Stomach (tissue), 8 donors: ENCODE measurements at regions not wholly inside any gene's neighbourhood (a gene's known extent, or its start where the extent isn't known, plus 50 kb on each side); places are given as distances from the start of the nearest gene placed in this dataset.

Experiments used
- DNase-seq, 2 donors: peaks; one replicate each; pipeline versions ENCODE4 v3.0.0 to v3.0.0-alpha.2; 2013 to 2019
- H3K27ac ChIP-seq, 5 donors: fragments of 200-600 bp in 4 of 5; sonication (generic) in 4 of 5; one replicate each; pipeline ENCODE4 v1.5.1; 2013 to 2019; ENCODE audit warnings: mild to moderate bottlenecking in 1 of 5, moderate library complexity in 1 of 5
- H3K27me3 ChIP-seq, 3 donors: fragments of 200-600 bp; sonication (generic); one replicate each; pipeline ENCODE4 v1.5.1; 2017 to 2019; ENCODE audit warnings: mixed run types in 1 of 3
- H3K36me3 ChIP-seq, 4 donors: fragments of 200-600 bp; sonication (generic); 1 replicate in 3 of 4; 2 replicates in 1 of 4; pipeline ENCODE4 v1.5.1; 2016 to 2019
- H3K4me1 ChIP-seq, 4 donors: fragments of 200-600 bp; sonication (generic); one replicate each; pipeline ENCODE4 v1.5.1; 2016 to 2019
- H3K4me3 ChIP-seq, 4 donors: fragments of 200-600 bp; sonication (generic) in 3 of 4; one replicate each; pipeline ENCODE4 v1.5.1; 2016 to 2019; ENCODE audit warnings: mild to moderate bottlenecking in 1 of 4
- H3K9me3 ChIP-seq, 4 donors: fragments of 200-600 bp; sonication (generic); one replicate each; pipeline ENCODE4 v1.5.1; 2016 to 2019
- CTCF ChIP-seq, 7 experiments: fragments of 450-650 bp in 4 of 7; fragments of 200-600 bp in 3 of 7; sonication (generic) in 3 of 7; IDR thresholded peaks; one replicate each; pipeline ENCODE4 v1.5.1; 2016 to 2019; ENCODE audit warnings: antibody characterized with exemption in 7 of 7, control low read depth in 2 of 7, mild to moderate bottlenecking in 1 of 7
- EP300 ChIP-seq: sonication (generic); formaldehyde crosslinking; IDR thresholded peaks from one replicate; pipeline ENCODE4 v1.6.1; 2017; ENCODE audit warnings: antibody characterized with exemption
- POLR2A ChIP-seq, 4 donors: fragments of 450-650 bp; IDR thresholded peaks; one replicate each; pipeline ENCODE4 v1.6.1; 2016; ENCODE audit warnings: antibody characterized with exemption in 4 of 4, control low read depth in 2 of 4, mild to moderate bottlenecking in 1 of 4, moderate library complexity in 1 of 4
- POLR2AphosphoS5 ChIP-seq, 3 donors: sonication (generic); formaldehyde crosslinking; IDR thresholded peaks; one replicate each; pipeline ENCODE4 v1.6.1; 2016; ENCODE audit warnings: antibody characterized with exemption in 3 of 3
- WGBS, 5 donors: extraction: QIAGEN DNeasy Blood & Tissue Kit in 3 of 5; methylation state at CpG; one replicate each; pipeline versions ENCODE4 v1.1.5 to v1.1.7; 2013 to 2018; 5-methylcytosine and 5-hydroxymethylcytosine counted together
- intact Hi-C: fragments of 100-400 bp; cut with DNase I; formaldehyde crosslinking; loops from one replicate; pipeline ENCODE4 v1.15.1; 2023; ENCODE audit warnings: low total_unique reads
- donor health status: healthy with polysubstance abuse.
- donor health status: Bipolar disorder and iron deficiency.
- donor health status: healthy.

- Histone ChIP-seq H3K27me3 (no peaks in the 10 kb centered on the region), H3K4me1 (peaks cover 0 to 13% (median 6%) of the 10 kb centered on the region in 4 donors), H3K9me3 (no peaks in the 10 kb centered on the region), H3K27ac (no peak overlapping the region), H3K4me3 (no peak overlapping the region), H3K36me3 (no peaks in the 10 kb centered on the region)
- 49 to 65% (median 58%) methylated on average over 6 of the region's 6 CpGs for WGBS, 5 donors
- TF ChIP-seq POLR2A (IDR thresholded peaks at IDR 0.05) (no peak), CTCF (IDR thresholded peaks at IDR 0.05) (no peak), EP300 (no peak), POLR2AphosphoS5 (IDR thresholded peaks at IDR 0.05) (no peak)
- DNase-seq: peak in 1 of 2 donors; percentile 62
- intact Hi-C loops: no loop called here
These were observed 293.1 kb downstream of the LMX1A start for GRCh38 chr1:165063181-165063965.

GRCh38 chr1:165062346-165062745 lies 294.2 kb downstream of the LMX1A start:
- intact Hi-C loops: no loop called here
- 49 to 63% (median 58%) methylated on average over 4 of the region's 4 CpGs for WGBS, 5 donors
- H3K27ac ChIP-seq: no peak overlapping the region

GRCh38 chr1:165060285-165060793 lies 296.2 kb downstream of the LMX1A start:
- intact Hi-C loops: no loop called here
- WGBS, 5 donors: 78 to 86% (median 82%) methylated on average over 6 of the region's 6 CpGs
- no peak for TF ChIP-seq EP300

More at GRCh38 chr1:165062346-165062745, 294.2 kb downstream of the LMX1A start:
- TF ChIP-seq CTCF (IDR thresholded peaks at IDR 0.05) (no peak), POLR2AphosphoS5 (IDR thresholded peaks at IDR 0.05) (no peak), EP300 (no peak), POLR2A (IDR thresholded peaks at IDR 0.05) (no peak)
- DNase-seq: no peak
- no peaks in the 10 kb centered on the region for H3K27me3 ChIP-seq
- H3K4me1 ChIP-seq: peaks cover 0 to 13% (median 6%) of the 10 kb centered on the region in 4 donors
- H3K9me3 ChIP-seq: no peaks in the 10 kb centered on the region
- no peak overlapping the region for H3K4me3 ChIP-seq
- H3K36me3 ChIP-seq: no peaks in the 10 kb centered on the region

GRCh38 chr1:165057956-165058355 lies 298.6 kb downstream of the LMX1A start:
- Histone ChIP-seq H3K27ac (no peak overlapping the region), H3K27me3 (no peaks in the 10 kb centered on the region), H3K4me1 (peaks cover 0 to 5% (median under 1%) of the 10 kb centered on the region in 4 donors), H3K36me3 (no peaks in the 10 kb centered on the region), H3K9me3 (no peaks in the 10 kb centered on the region), H3K4me3 (no peak overlapping the region)
- DNase-seq: no peak
- TF ChIP-seq POLR2AphosphoS5 (IDR thresholded peaks at IDR 0.05) (no peak), CTCF (IDR thresholded peaks at IDR 0.05) (no peak), EP300 (no peak), POLR2A (IDR thresholded peaks at IDR 0.05) (no peak)
- intact Hi-C loops: no loop called here
- WGBS, 5 donors: 52 to 82% (median 56%) methylated on average over 3 of the region's 3 CpGs

More at GRCh38 chr1:165060285-165060793, 296.2 kb downstream of the LMX1A start:
- DNase-seq: no peak
- H3K36me3 ChIP-seq: no peaks in the 10 kb centered on the region
- H3K4me3 ChIP-seq: no peak overlapping the region
- H3K9me3 ChIP-seq: no peaks in the 10 kb centered on the region
- peaks cover 0 to 13% (median 6%) of the 10 kb centered on the region in 4 donors for H3K4me1 ChIP-seq
- no peak overlapping the region for H3K27ac ChIP-seq
- H3K27me3 ChIP-seq: no peaks in the 10 kb centered on the region

- no peak overlapping the region for H3K4me3 ChIP-seq
- no peaks in the 10 kb centered on the region for H3K36me3 ChIP-seq
- TF ChIP-seq EP300 (no peak), POLR2A (IDR thresholded peaks at IDR 0.05) (no peak), POLR2AphosphoS5 (IDR thresholded peaks at IDR 0.05) (no peak), CTCF (IDR thresholded peaks at IDR 0.05) (no peak)
- no peaks in the 10 kb centered on the region for H3K27me3 ChIP-seq
- no peak overlapping the region for H3K27ac ChIP-seq
- intact Hi-C loops: no loop called here
- H3K4me1 ChIP-seq: no peaks in the 10 kb centered on the region
- H3K9me3 ChIP-seq: no peaks in the 10 kb centered on the region
- DNase-seq: peak in 1 of 2 donors; percentile 31
- WGBS, 5 donors: 46 to 61% (median 56%) methylated on average over 2 of the region's 2 CpGs
These were observed 299.6 kb downstream of the LMX1A start for GRCh38 chr1:165056914-165057313.
